GM12872 (cell line): ENCODE measurements at regions not wholly inside any gene's neighbourhood (a gene's known extent, or its start where the extent isn't known, plus 50 kb on each side); places are given as distances from the start of the nearest gene placed in this dataset.

Experiments used
- CTCF ChIP-seq: IDR thresholded peaks from 3 replicates; pipeline ENCODE4 v1.5.1; 2011; ENCODE audit warnings: low read depth, mild to moderate bottlenecking, low read length, moderate library complexity; ENCODE audit not compliant: insufficient read depth

DNA sequence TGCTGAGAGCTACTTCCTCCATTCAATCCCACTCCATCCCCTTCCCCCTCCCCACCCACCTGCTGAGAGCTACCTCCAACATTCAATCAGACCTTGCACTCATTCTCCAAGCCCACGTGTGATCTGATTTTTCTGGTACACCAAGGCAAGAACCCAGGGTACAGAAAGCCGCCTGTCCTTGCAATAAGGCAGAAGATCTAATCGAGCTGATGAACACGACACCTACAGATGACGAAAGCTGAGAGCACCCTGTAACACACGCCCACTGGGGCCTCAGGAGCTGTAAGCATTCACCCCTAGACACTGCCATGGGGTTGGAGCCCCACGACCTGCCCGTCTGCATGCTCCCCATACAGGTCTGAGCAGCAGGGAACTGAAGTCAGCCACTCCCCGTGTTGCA, 58.3 kb downstream of the TRIML1 start:
- no peak for TF ChIP-seq CTCF

DNA sequence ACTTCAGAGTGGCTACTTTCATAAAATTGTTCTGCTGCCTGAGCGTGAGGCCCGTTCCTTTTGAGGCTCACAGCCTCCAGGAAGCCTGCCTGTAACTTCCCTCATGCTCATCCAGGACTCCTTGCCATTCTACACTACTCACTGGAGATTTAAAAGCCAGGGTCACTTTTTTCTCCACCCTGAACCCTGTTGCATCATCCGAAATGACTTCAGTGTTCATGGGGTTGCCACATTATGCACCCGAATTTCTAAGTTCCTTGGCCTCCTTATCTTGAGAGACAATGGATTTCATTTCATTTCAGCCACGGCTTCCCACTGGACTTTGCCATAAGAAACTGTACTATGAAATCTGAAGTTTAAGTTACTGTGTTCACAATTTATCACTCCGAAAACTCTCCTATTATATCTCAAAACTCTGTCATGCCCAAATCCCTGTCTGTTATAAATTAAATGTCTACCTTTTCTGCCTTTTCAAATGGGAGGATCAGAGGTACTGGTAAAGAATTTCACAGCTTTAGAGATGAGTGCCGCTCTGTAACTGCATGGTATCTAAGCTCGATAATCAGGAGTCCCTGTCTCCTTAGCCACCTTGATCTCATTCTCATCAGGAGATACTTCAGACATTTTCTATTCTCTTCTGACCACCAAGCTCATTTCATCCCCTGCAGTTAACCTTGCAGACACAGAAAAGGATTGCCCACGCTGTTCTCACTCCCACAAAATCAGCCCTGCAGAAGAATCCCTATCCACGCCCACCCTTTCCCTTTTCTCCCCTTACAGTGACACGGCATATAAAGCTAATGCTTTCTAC, 59.9 kb downstream of the TRIML1 start:
- no peak for TF ChIP-seq CTCF

DNA sequence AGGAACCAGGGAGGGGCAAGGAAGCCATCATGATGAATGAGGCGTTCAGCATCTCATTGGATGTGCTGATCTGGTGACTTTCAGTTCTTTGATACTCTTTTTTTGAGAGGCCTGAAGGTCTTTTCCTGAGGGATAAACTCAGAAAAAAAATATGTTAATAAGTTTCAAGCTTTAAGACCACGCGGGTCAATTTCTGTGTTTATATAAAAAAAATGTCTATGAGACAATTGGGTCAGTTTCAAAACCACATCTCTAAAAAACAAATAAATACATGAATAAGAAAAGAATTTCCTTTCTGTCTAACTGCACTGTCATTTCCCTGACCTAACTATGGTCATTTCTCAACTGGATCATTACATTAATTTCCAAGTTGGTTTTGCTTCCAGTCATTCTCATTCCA, 62.6 kb downstream of the TRIML1 start:
- TF ChIP-seq CTCF = no peak

DNA sequence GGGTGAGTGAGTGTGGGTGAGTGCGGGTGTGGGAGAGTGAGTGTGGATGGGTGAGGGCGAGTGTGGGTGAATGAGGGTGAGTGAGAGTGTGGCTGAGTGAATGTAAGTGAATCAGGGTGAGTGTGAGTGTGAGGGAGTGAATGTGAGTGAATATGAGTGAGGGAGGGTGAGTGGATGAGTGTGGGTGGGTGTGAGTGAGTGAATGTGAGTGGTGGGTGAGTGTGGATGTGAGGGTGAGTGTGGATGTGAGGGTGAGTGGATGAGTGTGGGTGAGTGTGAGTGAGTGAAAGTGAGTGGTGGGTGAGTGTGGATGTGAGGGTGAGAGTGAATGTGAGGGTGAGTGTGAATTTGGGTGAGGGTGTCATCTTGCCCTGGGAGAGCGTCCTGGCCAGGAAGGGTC, 67.5 kb downstream of the TRIML1 start:
- no peak for TF ChIP-seq CTCF

GRCh38 chr4:188214861-188215260, 75.6 kb downstream of the TRIML1 start:
- no peak for TF ChIP-seq CTCF

- TF ChIP-seq CTCF = no peak
Observed at GRCh38 chr4:188218392-188218791, 79.2 kb downstream of the TRIML1 start.

GRCh38 chr4:188220006-188220405, 80.8 kb downstream of the TRIML1 start:
- TF ChIP-seq CTCF = no peak
